GM12892 (cell line): ENCODE measurements at regions not wholly inside any gene's neighbourhood (a gene's known extent, or its start where the extent isn't known, plus 50 kb on each side); places are given as distances from the start of the nearest gene placed in this dataset.

ENCODE experiments used
- POLR2A ChIP-seq: IDR thresholded peaks from 2 replicates; pipeline ENCODE4 v1.6.1; 2011; ENCODE audit warnings: low read depth, low read length, control low read depth
- POLR2AphosphoS5 ChIP-seq: IDR thresholded peaks from 2 replicates; pipeline ENCODE4 v1.6.1; 2011; ENCODE audit warnings: low read depth, low read length, control low read depth
- TAF1 ChIP-seq: IDR thresholded peaks from 2 replicates; pipeline ENCODE4 v1.6.1; 2011; ENCODE audit warnings: low read depth, mild to moderate bottlenecking, control low read depth, low read length, borderline replicate concordance

- TF ChIP-seq TAF1 (no peak), POLR2A (no peak), POLR2AphosphoS5 (no peak)
These were observed 282.2 kb downstream of the ALG10 start for GRCh38 chr12:34304546-34304945.
